ENCODE measurements at regions not wholly inside any gene's neighbourhood (a gene's known extent, or its start where the extent isn't known, plus 50 kb on each side); places are given as distances from the start of the nearest gene placed in this dataset.

GRCh38 chr1:221794935-221795334, 53.0 kb upstream of the DUSP10 start:
- TF ChIP-seq EZH2 (IDR thresholded peaks at IDR 0.05; ENCODE audit: borderline replicate concordance) (no peak), CTCF (IDR thresholded peaks at IDR 0.05; ENCODE audit: poor library complexity) (no peak)

Data from hepatocyte (in vitro differentiated cells).